DMS153 (cell line): ENCODE measurements at regions not wholly inside any gene's neighbourhood (a gene's known extent, or its start where the extent isn't known, plus 50 kb on each side); places are given as distances from the start of the nearest gene placed in this dataset.
"Not testable (repeated sequence)": the region's sequence is repeated elsewhere in the genome, so short reads cannot be mapped to it uniquely, and the experiment has no call there.

Experiments used
- DNase-seq: peaks from one replicate; lab custom pipeline; 2025; lab: John Stamatoyannopoulos, UW

- DNase-seq = no peak
Observed at GRCh38 chr21:15431053-15431452, 298.7 kb upstream of the USP25 start.

DNA sequence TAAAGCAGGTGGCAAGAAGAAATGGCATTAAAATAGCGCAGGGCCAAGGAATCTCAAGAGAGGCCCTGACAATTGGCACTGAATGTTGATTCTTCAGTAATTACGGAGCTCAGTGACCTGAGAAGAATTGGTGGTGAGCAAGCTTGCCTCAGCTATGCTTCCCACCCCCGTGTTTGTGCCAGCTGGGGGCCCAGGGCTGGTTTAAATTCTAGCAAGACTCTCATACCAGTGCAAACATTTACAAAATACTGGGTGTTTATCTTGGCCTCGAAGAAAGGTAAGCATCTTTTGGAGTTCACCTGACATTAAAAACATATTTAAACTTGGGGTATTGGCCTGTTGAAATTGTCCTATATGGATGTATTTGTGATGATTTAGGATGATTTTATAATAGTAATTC lies 296.7 kb upstream of the USP25 start:
- DNase-seq = no peak

- no peak for DNase-seq
Observed at GRCh38 chr21:15434163-15434905, 295.4 kb upstream of the USP25 start.

DNA sequence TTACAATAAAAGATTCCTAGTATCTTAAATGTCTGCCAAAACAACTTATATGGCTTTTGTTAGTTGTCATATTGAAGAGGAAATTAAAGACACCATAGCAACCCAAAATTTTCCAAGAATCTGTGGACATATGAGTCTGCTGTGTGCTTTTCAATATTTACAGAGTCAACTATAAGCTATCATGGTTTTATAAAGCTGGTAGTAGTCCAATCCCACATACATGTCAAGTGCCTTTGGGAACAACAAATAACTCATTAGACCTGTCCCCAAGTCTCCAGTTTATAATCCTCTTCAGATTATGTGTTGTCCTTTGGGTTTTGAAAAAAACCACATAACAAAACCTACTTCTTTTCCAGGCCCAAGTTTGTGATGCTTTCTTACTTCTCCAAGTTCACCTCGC lies 293.8 kb upstream of the USP25 start:
- DNase-seq = peak; percentile 0

GRCh38 chr21:15437883-15438282 lies 291.9 kb upstream of the USP25 start:
- peak; percentile 1 for DNase-seq

- DNase-seq = no peak
Observed at GRCh38 chr21:15439726-15440125, 290.1 kb upstream of the USP25 start.

GRCh38 chr21:15441060-15441493 lies 288.7 kb upstream of the USP25 start:
- no peak for DNase-seq

DNA sequence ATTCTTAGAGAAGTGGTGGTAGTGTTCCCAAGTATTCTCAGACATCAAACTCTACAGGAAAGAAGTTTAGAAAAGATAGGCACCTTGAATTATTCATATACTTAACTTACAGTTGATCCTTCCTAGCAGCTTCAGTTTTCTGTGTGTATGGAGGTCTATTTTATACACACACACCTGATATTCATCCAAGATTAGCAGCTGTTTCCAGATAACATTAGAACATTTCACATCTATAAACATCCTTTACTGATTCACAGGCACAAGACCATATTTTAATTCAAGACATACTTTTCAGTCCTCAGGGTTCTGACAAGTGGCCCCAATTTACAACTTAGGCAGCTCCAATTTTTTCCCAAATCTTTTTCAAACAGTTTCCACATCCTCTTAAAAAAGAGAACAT lies 287.8 kb upstream of the USP25 start:
- no peak for DNase-seq

DNA sequence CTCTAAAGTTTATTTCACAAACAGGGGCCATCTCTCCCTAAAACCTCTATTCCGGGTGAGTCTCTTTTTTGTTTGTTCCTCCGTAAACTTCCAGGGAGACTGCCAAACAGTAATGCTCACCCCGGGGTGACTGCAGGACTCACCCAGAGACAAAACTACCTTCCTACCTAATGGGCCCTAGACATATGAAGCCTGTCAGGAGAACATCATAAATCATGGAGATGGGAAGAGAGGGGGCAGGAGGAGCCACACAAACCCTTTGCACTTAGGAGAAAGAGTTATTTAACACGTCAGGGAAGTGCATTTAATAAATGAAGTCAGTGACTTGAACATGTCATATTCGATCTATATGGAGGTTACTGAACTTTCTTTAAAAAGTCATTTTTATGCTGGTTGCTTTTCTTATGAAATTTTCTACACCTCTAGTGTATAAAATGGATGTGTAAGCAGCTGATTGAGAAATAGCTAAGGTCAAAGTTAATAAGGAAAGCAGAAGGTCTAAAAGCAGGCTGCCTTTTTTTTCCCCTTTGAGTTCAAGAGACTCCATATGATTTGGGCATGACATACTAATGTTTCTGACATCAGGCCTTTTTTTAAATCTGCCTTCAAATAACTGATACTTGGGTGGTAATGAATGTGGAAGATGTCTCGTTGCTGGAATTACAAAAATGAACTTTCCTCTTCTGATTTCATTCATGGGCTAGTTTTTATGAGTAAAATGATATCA lies 286.9 kb upstream of the USP25 start:
- DNase-seq = no peak

DNA sequence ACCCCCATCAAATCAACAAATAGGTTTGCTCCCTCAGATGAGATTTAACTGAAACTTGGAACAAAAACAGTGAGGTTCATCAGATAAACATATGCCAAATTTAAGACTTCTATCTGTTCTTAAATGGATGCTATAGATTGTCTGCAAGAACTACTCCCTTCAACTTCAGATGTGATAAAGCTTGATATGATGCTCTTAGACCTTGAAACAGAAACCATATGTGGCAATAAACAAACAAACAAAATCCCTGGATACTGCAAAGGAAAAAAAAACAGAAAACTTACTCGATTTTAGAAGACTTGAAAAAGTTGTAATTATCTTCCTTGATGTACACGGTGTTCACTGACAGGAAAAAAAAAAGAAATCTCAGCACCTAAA lies 286.1 kb upstream of the USP25 start:
- DNase-seq = no peak

DNA sequence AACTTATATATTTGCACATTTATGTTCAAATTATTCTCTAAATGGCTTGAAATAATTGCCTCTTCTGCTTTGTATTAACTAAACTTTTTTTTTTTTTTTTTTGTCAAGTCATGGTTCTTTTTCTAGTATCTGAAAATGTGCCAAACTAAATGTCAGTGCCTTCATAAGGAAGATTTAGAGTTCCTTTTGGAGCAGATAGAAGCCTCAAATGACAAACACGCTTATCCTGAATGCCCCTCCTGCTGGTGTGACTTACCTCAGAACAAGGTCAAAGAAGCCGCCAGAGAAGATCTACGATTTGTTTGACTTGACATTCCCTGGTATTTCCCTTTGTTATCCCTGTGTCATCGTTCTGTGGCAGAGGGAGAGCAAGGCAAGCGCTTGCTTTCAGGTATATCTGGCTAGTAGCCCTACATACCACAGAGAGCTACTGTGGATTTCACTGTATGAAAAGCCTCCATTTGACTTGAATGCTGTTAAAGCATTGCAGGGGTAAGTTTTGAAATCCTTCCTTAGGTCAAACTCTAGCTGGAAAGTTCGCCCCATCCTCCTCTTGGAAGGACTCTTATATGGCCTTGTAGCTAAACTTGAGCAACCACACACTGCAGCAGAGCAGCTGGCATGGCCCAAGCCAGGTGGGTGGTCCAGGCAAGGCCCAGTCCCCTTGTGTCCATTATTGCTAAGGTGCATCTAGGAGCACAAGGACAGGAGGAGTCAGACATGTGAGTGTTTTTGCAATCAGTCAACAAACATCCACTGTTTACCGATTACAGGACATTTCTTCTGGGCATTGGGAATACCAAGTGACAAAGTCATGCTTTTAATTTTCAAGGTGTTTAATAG lies 285.4 kb upstream of the USP25 start:
- DNase-seq = no peak

DNA sequence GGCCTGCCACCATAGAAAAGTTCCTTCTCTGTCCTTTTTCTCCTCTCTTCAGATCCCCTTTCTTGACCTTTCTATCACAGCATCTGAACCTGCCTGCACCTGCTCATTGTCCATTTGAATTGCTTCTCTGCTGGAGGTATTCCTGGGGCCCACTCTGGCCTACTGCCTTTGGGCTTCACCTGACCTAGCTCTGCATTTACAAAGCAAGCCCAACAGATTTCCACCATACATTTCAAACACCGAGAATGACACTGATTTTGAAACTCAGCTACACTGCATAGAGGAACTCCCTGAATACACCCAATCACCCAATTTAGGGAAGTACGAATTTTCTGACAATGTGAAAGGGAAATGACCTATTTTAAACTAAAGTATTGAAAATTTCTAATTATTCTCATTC lies 284.5 kb upstream of the USP25 start:
- DNase-seq = no peak

- no peak for DNase-seq
Observed at GRCh38 chr21:15446223-15446622, 283.6 kb upstream of the USP25 start.

GRCh38 chr21:15449556-15449955 lies 280.2 kb upstream of the USP25 start:
- DNase-seq = no peak

DNA sequence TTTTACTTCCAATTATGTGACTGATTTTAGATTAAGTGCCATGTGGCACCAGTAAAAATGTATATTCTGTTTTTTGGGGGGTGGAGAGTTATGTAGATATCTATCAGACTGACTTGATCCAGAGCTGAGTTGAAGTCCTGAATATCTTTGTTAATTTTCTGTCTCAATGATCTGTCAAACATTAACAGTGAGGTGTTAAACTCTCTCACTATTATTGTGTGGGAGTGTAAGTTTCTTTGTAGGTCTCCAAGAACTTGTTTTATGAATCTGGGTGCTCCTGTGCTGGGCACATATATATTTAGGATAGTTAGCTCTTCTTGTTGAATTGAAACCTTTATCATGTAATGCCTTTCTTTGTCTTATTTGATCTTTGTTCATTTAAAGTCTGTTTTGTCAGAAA lies 276.5 kb upstream of the USP25 start:
- DNase-seq = no peak

GRCh38 chr21:15453785-15454184 lies 276.0 kb upstream of the USP25 start:
- not testable (repeated sequence) for DNase-seq

DNA sequence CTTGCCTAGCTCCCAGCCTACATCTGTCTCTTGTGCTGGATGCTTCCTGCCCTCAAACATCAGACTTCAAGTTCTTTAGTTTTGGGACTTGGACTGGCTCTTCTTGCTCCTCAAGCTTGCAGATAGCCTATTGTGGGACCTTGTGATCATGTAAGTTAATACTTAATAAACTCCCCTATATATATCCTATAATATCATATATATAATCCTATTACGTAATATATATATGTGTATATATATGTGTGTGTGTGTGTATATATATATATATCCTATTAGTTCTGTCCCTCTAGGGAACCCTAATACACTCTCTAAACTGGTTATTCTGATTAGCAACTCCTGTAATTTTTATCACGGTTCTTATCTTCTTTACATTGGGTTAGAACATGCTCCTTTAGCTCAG lies 274.9 kb upstream of the USP25 start:
- DNase-seq = not testable (repeated sequence)

GRCh38 chr21:15455819-15456462 lies 273.8 kb upstream of the USP25 start:
- no peak for DNase-seq

GRCh38 chr21:15457965-15458364 lies 271.8 kb upstream of the USP25 start:
- DNase-seq = no peak

DNA sequence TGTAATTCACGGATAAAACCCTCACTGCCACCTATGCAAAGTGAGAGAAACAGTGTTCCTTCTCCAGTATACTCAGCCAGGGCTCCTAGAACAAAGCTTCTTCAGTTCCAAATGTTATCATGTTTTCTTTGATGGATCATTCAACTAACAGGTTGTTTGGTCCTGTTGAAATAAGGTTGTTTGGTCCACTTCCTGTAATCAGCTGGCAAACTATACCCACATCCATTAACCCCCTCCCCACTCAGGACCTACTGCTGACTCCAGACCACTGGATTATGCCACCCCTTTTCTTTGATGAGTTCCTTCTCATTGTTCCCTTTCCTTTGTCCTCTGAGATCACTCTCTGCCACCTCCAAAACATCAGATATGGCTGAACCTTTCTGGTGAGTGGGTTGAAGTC lies 267.7 kb upstream of the USP25 start:
- no peak for DNase-seq

DNA sequence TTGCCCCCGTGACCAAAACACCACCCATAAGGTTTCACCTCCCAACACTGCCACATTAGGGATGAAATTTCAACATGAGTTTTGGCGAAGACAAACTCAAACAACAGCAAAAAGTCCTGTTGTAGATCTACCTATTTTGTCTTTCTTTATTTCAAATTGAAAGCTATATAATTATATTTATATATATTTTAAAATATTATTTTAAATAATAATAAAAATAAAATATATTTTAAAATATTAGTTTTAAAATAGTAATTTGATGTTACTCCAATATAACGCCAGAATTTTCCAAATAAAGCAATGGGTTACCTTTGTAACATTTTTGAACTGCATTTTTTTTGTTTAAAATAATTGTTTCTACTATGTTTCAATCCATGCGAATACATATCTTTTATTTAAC lies 263.5 kb upstream of the USP25 start:
- DNase-seq = no peak

DNA sequence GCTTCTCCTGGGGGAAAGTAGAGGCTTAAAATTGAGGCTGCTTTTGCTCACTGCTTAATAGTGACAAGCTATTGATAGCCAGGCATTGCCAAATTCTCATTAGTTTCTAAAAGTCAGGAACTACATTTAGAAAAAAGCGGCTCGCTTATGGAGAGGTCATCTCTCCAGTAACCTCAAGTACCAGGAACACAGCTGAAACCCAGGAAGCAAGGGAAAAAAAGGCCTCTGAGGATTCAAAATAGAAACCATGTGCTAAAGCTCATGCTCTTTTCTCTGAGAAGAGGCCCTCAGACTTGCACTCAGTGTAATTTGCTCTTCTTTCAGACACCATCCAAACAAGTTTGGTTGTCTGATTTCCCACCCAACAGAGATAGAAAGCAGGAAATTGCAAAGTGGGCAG lies 261.4 kb upstream of the USP25 start:
- DNase-seq = no peak
